ENCODE measurements at regions not wholly inside any gene's neighbourhood (a gene's known extent, or its start where the extent isn't known, plus 50 kb on each side); places are given as distances from the start of the nearest gene placed in this dataset.
A peak's percentile ranks its signal among the peaks of the same experiment; 100 is the strongest.

DNA sequence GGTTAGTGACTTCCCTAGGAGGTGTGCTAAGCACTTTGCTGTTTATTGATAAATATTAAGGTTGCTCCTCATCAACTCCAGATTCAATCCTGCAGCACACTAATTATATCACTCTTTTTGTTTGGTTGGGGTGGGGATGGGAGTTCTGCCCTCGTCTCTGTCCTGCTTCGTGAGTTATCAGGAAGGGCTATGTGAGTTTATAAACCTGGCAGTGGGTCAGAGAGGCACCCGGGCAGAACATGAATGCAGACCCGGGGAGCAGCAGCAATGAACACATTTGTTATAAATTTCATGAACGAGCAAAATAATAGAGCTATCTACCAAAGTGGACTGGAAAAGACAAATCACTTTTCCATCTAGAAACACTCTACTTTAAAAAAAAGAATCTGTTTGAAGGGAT is 125.5 kb upstream of the WWC1 start:
- no peak overlapping the region for H3K4me3 ChIP-seq (ENCODE audit: low read length in 2 of 2)
- H3K27ac ChIP-seq (ENCODE audit: low read depth in 1 of 2, low read length in 2 of 2), result no peak overlapping the region
- intact Hi-C loops (cut with DNase I), result no loop called here
- H3K36me3 ChIP-seq (ENCODE audit: control insufficient read depth in 1 of 2, insufficient read depth in 2 of 2, low read length in 1 of 2), result no peaks in the 10 kb centered on the region
- ATAC-seq (ENCODE audit: low FRiP score) (no peak), DNase-seq (no peak)
- H3K27me3 ChIP-seq (ENCODE audit: control insufficient read depth in 1 of 2, insufficient read depth in 2 of 2, low read length in 1 of 2), result no peaks in the 10 kb centered on the region
- peaks cover 0 to 2% of the 10 kb centered on the region in 2 donors for H3K4me1 ChIP-seq (ENCODE audit: control insufficient read depth in 1 of 2, insufficient read depth in 2 of 2, low read length in 2 of 2)
- 22 to 39% methylated on average over 5 of the region's 5 CpGs for WGBS, 2 donors
- H3K9me3 ChIP-seq (ENCODE audit: control insufficient read depth, low read length), result no peaks in the 10 kb centered on the region

DNA sequence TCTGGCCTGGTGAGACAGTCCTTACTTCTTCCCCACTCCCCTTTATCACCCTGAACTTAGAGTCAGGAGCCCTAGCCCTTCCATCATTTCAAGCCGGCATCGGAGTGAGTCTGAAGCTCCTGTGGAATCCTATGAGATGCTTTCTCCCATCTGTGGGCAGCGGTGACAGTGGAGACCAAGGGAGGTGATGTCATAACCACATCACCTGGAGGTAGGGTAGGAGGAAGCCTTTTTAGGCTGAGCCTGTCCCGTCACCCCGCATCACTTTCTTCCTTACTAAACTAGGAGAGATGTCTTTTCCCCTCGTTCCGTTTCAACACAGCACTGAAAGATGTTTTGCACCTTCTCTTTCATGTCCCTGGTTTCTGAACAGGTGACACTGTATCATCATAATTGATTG is 124.1 kb upstream of the WWC1 start:
- Histone ChIP-seq H3K36me3 (ENCODE audit: control insufficient read depth in 1 of 2, insufficient read depth in 2 of 2, low read length in 1 of 2) (no peaks in the 10 kb centered on the region), H3K4me1 (ENCODE audit: control insufficient read depth in 1 of 2, insufficient read depth in 2 of 2, low read length in 2 of 2) (peaks cover 0 to 2% of the 10 kb centered on the region in 2 donors), H3K4me3 (ENCODE audit: low read length in 2 of 2) (no peak overlapping the region), H3K9me3 (ENCODE audit: control insufficient read depth, low read length) (no peaks in the 10 kb centered on the region), H3K27ac (ENCODE audit: low read depth in 1 of 2, low read length in 2 of 2) (no peak overlapping the region), H3K27me3 (ENCODE audit: control insufficient read depth in 1 of 2, insufficient read depth in 2 of 2, low read length in 1 of 2) (no peaks in the 10 kb centered on the region)
- WGBS, 2 donors, result 95 to 96% methylated on average over 7 of the region's 7 CpGs
- intact Hi-C loops (cut with DNase I), result no loop called here
- no peak for ATAC-seq (ENCODE audit: low FRiP score)
- no peak for DNase-seq

- H3K27me3 ChIP-seq (ENCODE audit: control insufficient read depth in 1 of 2, insufficient read depth in 2 of 2, low read length in 1 of 2), result no peaks in the 10 kb centered on the region
- intact Hi-C loops (cut with DNase I), result no loop called here
- peaks cover 0 to 2% of the 10 kb centered on the region in 2 donors for H3K4me1 ChIP-seq (ENCODE audit: control insufficient read depth in 1 of 2, insufficient read depth in 2 of 2, low read length in 2 of 2)
- H3K36me3 ChIP-seq (ENCODE audit: control insufficient read depth in 1 of 2, insufficient read depth in 2 of 2, low read length in 1 of 2), result no peaks in the 10 kb centered on the region
- H3K9me3 ChIP-seq (ENCODE audit: control insufficient read depth, low read length), result no peaks in the 10 kb centered on the region
- WGBS, 2 donors, result 24 to 28% methylated on average over 13 of the region's 13 CpGs
- no peak for ATAC-seq (ENCODE audit: low FRiP score)
- no peak overlapping the region for H3K27ac ChIP-seq (ENCODE audit: low read depth in 1 of 2, low read length in 2 of 2)
- no peak for DNase-seq
- no peak overlapping the region for H3K4me3 ChIP-seq (ENCODE audit: low read length in 2 of 2)
Measured at GRCh38 chr5:168168978-168169698, 122.3 kb upstream of the WWC1 start.

- no peaks in the 10 kb centered on the region for H3K9me3 ChIP-seq (ENCODE audit: control insufficient read depth, low read length)
- H3K27me3 ChIP-seq (ENCODE audit: control insufficient read depth in 1 of 2, insufficient read depth in 2 of 2, low read length in 1 of 2), result no peaks in the 10 kb centered on the region
- H3K4me3 ChIP-seq (ENCODE audit: low read length in 2 of 2), result no peak overlapping the region
- DNase-seq, result no peak
- H3K27ac ChIP-seq (ENCODE audit: low read depth in 1 of 2, low read length in 2 of 2), result no peak overlapping the region
- no peaks in the 10 kb centered on the region for H3K36me3 ChIP-seq (ENCODE audit: control insufficient read depth in 1 of 2, insufficient read depth in 2 of 2, low read length in 1 of 2)
- intact Hi-C loops (cut with DNase I), result no loop called here
- peaks cover 0 to 2% of the 10 kb centered on the region in 2 donors for H3K4me1 ChIP-seq (ENCODE audit: control insufficient read depth in 1 of 2, insufficient read depth in 2 of 2, low read length in 2 of 2)
- ATAC-seq (ENCODE audit: low FRiP score), result no peak
Measured at GRCh38 chr5:168169791-168170190, 121.7 kb upstream of the WWC1 start.

GRCh38 chr5:168171901-168172759 is 119.3 kb upstream of the WWC1 start:
- no peak overlapping the region for H3K4me3 ChIP-seq (ENCODE audit: low read length in 2 of 2)
- H3K27ac ChIP-seq (ENCODE audit: low read depth in 1 of 2, low read length in 2 of 2), result peak overlapping the region in 1 of 2 donors; percentile 1
- no peaks in the 10 kb centered on the region for H3K36me3 ChIP-seq (ENCODE audit: control insufficient read depth in 1 of 2, insufficient read depth in 2 of 2, low read length in 1 of 2)
- no peak for DNase-seq
- no peak for ATAC-seq (ENCODE audit: low FRiP score)
- H3K9me3 ChIP-seq (ENCODE audit: control insufficient read depth, low read length), result no peaks in the 10 kb centered on the region
- WGBS, 2 donors, result 30 to 36% methylated on average over 15 of the region's 15 CpGs
- no peaks in the 10 kb centered on the region for H3K27me3 ChIP-seq (ENCODE audit: control insufficient read depth in 1 of 2, insufficient read depth in 2 of 2, low read length in 1 of 2)
- peaks cover 0 to 2% of the 10 kb centered on the region in 2 donors for H3K4me1 ChIP-seq (ENCODE audit: control insufficient read depth in 1 of 2, insufficient read depth in 2 of 2, low read length in 2 of 2)
- intact Hi-C loops (cut with DNase I), result no loop called here

- Histone ChIP-seq H3K4me1 (ENCODE audit: control insufficient read depth in 1 of 2, insufficient read depth in 2 of 2, low read length in 2 of 2) (peaks cover 0 to 2% of the 10 kb centered on the region in 2 donors), H3K36me3 (ENCODE audit: control insufficient read depth in 1 of 2, insufficient read depth in 2 of 2, low read length in 1 of 2) (no peaks in the 10 kb centered on the region), H3K9me3 (ENCODE audit: control insufficient read depth, low read length) (no peaks in the 10 kb centered on the region), H3K27me3 (ENCODE audit: control insufficient read depth in 1 of 2, insufficient read depth in 2 of 2, low read length in 1 of 2) (no peaks in the 10 kb centered on the region), H3K4me3 (ENCODE audit: low read length in 2 of 2) (no peak overlapping the region), H3K27ac (ENCODE audit: low read depth in 1 of 2, low read length in 2 of 2) (no peak overlapping the region)
- no peak for ATAC-seq (ENCODE audit: low FRiP score)
- WGBS, 2 donors, result 21 to 24% methylated on average over 2 of the region's 2 CpGs
- intact Hi-C loops (cut with DNase I), result no loop called here
- DNase-seq, result no peak
Measured at GRCh38 chr5:168172760-168173223, 118.7 kb upstream of the WWC1 start.

DNA sequence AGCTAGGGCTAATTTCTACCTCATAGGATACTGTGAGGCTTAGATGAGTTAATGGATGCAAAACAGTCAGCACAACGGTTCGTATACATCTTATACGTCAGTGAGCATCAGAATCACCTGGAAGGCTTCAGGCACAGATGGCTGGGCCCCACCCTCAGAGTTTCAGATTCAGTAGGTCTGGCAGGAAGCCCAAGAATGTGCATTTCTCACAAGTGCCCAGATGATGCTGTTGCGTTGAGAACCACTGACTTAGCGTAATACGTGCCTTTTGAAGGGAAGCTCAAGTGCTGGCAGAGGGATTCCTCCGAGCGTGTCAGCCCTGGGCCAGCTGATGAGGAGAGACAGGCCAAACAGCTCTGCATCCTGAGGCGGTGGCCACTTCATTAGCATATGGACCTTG is 117.1 kb upstream of the WWC1 start:
- ATAC-seq (ENCODE audit: low FRiP score), result no peak

DNA sequence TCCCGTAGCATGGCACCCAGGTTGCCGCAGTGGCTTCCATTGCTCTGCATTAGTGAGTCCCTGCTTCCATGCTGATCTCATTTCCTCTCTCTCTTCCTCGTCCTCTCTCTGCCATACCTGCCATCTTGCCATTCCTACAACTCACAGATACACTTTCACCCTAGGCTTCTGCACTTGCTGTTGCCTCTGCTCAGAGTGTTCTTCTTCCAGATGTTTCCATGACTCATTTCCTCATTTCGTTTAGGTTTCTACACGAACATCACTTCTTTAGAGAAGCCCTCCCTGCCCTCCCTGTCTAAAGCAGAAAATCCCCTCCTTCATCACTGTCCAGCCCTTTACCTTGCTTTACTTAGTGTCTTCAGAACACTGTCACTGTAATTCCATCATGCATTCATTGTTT is 115.2 kb upstream of the WWC1 start:
- Histone ChIP-seq H3K4me3 (ENCODE audit: low read length in 2 of 2) (no peak overlapping the region), H3K36me3 (ENCODE audit: control insufficient read depth in 1 of 2, insufficient read depth in 2 of 2, low read length in 1 of 2) (no peaks in the 10 kb centered on the region), H3K4me1 (ENCODE audit: control insufficient read depth in 1 of 2, insufficient read depth in 2 of 2, low read length in 2 of 2) (no peaks in the 10 kb centered on the region), H3K27me3 (ENCODE audit: control insufficient read depth in 1 of 2, insufficient read depth in 2 of 2, low read length in 1 of 2) (no peaks in the 10 kb centered on the region), H3K27ac (ENCODE audit: low read depth in 1 of 2, low read length in 2 of 2) (no peak overlapping the region), H3K9me3 (ENCODE audit: control insufficient read depth, low read length) (no peaks in the 10 kb centered on the region)
- no peak for ATAC-seq (ENCODE audit: low FRiP score)
- DNase-seq, result no peak
- intact Hi-C loops (cut with DNase I), result no loop called here
- 78 to 82% methylated on average over 5 of the region's 5 CpGs for WGBS, 2 donors

More for the DNA sequence above, 117.1 kb upstream of the WWC1 start:
- no peaks in the 10 kb centered on the region for H3K27me3 ChIP-seq (ENCODE audit: control insufficient read depth in 1 of 2, insufficient read depth in 2 of 2, low read length in 1 of 2)
- no peak overlapping the region for H3K4me3 ChIP-seq (ENCODE audit: low read length in 2 of 2)
- 93 to 95% methylated on average over 9 of the region's 9 CpGs for WGBS, 2 donors
- intact Hi-C loops (cut with DNase I), result no loop called here
- no peak for DNase-seq
- no peak overlapping the region for H3K27ac ChIP-seq (ENCODE audit: low read depth in 1 of 2, low read length in 2 of 2)
- H3K36me3 ChIP-seq (ENCODE audit: control insufficient read depth in 1 of 2, insufficient read depth in 2 of 2, low read length in 1 of 2), result no peaks in the 10 kb centered on the region
- H3K4me1 ChIP-seq (ENCODE audit: control insufficient read depth in 1 of 2, insufficient read depth in 2 of 2, low read length in 2 of 2), result no peaks in the 10 kb centered on the region
- H3K9me3 ChIP-seq (ENCODE audit: control insufficient read depth, low read length), result no peaks in the 10 kb centered on the region

- H3K36me3 ChIP-seq (ENCODE audit: control insufficient read depth in 1 of 2, insufficient read depth in 2 of 2, low read length in 1 of 2), result no peaks in the 10 kb centered on the region
- no peak for ATAC-seq (ENCODE audit: low FRiP score)
- no peak overlapping the region for H3K27ac ChIP-seq (ENCODE audit: low read depth in 1 of 2, low read length in 2 of 2)
- no peaks in the 10 kb centered on the region for H3K4me1 ChIP-seq (ENCODE audit: control insufficient read depth in 1 of 2, insufficient read depth in 2 of 2, low read length in 2 of 2)
- intact Hi-C loops (cut with DNase I), result no loop called here
- H3K4me3 ChIP-seq (ENCODE audit: low read length in 2 of 2), result no peak overlapping the region
- H3K27me3 ChIP-seq (ENCODE audit: control insufficient read depth in 1 of 2, insufficient read depth in 2 of 2, low read length in 1 of 2), result no peaks in the 10 kb centered on the region
- no peak for DNase-seq
- WGBS, 2 donors, result 91 to 92% methylated on average over 3 of the region's 3 CpGs
- H3K9me3 ChIP-seq (ENCODE audit: control insufficient read depth, low read length), result no peaks in the 10 kb centered on the region
Measured at GRCh38 chr5:168176941-168177340, 114.5 kb upstream of the WWC1 start.

All from aorta (tissue), 5 donors.